Eye (tissue), 1 donor: ENCODE measurements at regions not wholly inside any gene's neighbourhood (a gene's known extent, or its start where the extent isn't known, plus 50 kb on each side); places are given as distances from the start of the nearest gene placed in this dataset.

Experiments used
- DNase-seq: peaks from one replicate; pipeline ENCODE4 v3.0.0-alpha.2; 2015

DNA sequence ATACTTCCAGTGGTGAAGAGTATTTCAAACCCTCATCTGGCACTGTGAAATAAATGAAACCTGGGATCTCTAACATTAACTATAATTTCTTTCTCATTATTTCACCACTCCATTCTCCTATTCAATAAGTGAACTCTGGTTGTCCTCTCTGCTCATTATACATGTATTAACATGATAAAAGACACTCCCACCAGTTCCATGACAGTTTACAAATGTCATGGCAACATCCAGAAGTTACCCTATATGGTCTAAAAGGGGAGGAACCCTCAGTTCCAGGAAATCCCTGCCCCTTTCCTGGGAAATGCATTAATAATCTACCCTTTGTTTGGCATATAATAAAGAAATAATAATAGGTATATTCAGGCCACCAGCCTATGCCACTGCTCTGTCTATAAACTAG, 62.7 kb upstream of the BRINP3 start:
- no peak for DNase-seq

DNA sequence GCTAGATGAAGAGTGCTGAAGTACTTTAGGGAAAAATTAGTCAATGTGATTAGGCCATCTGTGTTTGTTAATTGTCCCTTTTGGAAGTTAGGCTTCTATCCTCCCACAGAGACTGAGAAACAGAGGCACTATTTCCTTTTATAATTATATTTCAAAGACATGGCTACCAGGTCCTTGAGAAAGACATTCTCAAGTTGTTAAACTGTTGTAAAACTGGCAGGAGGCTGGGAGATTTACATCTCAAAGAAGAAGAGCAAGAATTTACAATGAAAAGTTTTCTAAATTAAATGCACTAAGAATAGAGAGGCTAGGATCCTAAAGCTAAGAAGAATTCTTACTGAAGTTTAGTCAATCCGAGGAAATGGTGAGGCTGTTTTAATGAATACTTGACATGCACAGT, 74.0 kb upstream of the BRINP3 start:
- DNase-seq, result no peak

DNA sequence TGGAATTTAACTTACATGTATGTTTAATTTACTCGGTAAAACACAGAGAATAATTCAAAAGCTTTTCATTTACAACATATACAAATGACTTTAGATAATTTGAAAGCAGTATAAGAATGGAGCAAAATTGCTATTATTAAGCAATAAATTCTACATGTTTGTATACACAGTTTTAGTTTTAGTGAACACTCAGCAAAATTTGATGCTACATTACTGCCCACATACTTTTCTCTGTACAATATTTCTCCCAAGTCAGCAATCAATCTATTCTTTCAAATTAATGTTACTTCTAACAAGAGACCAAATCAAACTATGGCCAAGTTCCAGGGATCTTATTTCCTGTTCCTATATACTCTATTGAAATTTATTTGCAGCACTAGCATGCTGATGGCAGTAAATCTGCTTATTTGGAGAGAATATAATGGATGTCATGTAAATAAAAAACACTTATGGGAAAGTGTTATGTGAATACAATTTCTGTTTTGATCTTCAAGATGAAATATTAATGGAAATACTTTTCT, 82.6 kb upstream of the BRINP3 start:
- no peak for DNase-seq

DNA sequence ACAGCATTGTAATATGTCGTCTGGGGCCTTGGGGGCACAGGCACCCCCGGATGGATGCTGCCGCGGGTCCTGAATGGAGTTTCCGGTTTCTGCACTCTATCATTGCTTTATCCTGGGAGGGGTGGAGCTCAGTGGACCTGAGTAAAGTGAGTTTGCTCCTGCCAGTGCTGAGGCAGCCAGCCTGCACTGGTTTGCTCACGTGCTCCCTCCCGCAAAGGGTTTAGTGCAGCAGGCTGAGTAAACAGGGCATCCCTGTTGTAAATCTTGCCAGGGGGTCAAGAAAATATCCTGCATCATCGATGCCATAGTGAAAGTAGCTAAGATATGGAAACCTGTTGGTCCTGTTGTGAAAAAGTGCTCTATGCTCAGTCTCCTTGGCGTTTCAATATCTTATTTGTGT, 85.6 kb upstream of the BRINP3 start:
- DNase-seq, result no peak

DNA sequence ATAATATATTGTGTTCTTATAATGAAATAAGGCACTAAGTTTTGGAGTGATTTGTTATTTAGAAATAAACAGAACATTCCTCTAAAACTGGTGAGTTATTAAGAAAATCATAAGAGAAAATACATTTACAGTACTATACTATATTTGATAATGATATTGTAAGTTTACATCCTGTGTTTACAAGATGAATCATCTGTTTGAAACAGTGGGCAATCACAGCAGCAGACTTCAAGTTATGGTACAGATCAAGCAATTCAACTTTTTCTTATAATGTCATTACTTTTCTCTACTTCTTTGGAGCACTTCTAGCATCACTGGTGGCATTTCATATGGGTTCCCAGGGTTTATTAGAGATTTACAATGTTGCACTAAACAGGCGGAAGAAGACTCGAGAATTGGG, 86.5 kb upstream of the BRINP3 start:
- no peak for DNase-seq

DNA sequence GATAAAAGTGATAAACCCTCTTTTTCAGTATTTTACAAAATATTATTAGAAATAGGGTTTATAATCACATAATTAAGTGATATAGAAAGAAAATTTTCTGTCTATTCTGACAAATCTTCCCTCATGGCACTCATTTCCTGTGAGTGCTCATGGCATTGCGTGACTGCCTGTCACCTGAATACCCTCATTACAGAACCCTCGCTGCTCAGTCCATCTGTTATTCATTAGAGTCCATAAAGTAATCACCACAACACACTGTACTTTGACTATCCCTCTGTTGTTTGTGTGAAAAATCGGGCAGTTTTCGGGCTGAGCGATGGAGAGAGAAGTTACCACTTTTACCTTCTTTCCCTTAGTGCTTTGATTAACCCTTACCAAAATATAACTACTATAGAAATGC, 100.4 kb upstream of the BRINP3 start:
- no peak for DNase-seq

DNA sequence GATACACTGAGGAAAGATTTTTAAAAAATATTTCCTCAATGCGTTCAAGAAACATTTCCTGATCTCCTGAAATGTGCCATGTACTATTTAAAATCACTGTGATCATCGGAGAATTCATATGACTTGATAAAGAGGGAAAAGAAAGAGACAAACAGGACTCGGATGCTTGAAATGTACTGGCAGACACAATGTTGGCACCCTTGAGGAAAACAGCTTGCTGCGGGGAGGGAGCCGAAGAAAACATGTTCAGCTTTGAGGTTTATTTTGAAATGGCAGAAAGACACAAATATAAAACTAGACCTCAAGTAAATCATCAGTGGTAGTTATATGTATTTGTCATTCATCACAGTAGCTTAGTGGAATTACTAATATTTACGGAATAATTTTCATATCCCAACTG, 100.9 kb upstream of the BRINP3 start:
- DNase-seq, result no peak

DNA sequence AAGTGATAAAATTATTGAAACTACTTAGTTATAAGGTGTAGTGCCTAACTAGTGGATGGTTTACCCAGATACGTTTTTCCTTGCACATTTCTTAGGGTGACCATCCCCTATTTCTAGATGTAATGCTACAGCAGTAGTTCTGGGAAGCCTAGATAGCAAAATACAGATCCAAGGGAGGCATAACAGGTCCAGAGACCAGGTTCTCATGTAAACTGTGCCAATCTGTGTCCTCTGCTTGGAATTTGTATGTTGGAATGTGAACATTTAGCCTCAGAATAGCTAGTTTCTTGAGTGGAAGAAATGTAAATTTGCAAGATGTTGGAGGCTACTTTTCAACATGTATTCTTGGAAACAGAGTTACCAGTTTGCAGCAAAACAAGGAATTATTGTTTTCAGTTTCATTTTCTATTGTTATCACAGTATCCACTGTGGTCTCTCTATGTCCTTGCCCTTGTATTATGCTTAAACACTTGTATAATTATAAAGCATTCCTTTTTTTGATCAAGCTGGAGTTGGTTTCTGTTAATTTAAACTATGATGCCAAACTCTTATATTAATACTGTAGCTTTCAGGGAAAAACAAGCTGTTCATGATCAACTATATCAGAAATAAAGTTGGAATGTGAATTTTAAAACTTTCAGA, 102.0 kb upstream of the BRINP3 start:
- DNase-seq, result no peak

DNA sequence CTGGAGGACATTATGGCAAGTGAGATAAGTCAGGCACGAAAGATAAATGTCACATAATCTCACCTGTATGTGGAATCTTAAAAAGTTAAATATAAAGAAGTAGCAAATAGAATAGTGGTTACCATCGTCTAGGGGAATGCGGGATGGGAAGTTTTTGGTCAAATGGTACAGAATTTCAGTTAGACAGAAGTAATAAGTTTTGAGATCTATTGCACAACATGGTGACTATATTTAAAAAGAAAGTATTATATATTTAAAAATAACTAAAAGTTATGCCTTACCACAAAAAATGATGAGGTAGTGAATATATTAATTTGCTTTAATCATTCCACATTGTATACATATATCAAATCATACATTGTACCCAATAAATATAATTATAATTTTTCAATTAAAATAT, 106.2 kb upstream of the BRINP3 start:
- no peak for DNase-seq

DNA sequence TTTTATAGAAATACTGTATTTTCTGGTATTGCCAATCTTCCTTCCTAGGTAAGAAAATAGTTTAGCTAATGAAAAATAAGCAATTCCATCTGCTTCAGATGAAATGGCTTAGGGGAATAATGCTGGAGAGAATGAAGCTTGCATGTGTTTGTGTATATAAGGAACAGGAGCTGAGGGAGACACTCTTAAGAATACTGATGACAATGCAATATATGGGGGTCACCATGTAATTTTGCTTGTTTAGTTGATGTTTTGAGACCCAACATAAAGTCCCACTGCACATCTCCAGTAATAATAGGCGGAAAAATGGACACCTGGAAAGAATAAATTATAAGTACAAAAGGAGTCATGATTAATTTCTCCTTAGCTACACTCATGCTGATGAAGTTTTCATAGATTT, 110.8 kb upstream of the BRINP3 start:
- no peak for DNase-seq

DNA sequence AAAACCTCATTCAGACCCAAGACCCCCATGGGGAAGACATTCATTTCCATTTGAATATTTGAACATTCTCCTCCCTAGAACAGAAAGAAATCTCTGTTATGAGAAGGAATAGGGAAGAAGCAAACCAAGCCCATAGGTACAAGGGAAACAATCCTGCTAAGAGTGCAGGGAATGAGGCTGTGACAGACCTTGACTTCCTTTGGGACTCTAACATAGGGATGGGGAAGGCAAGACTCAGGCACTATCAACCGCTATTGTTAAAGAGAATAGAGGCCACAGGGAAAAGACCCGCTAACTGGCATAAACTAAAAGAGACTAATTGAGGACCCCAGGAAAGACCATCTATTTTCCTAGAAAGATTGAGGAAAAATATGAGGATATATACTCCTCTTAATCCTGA, 117.8 kb upstream of the BRINP3 start:
- DNase-seq, result no peak

DNA sequence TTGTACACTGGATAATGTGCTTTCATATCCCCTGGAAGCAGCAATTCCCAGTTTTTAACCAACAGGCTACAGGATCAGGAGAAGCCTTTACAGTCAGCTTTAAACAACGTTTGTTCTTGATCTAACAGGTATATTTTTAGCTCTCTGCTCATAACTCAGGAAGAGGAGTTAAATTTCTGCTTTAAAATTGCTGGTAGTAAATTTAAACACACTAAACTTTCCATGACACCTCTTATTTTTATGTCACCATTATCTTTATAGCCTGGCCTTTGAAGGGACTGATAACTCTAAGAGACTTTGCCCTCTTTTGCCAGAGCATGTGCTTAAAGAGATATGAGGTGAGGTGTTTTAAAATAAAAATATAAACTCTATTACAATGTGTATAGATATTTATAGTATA, 119.6 kb upstream of the BRINP3 start:
- DNase-seq, result no peak

DNA sequence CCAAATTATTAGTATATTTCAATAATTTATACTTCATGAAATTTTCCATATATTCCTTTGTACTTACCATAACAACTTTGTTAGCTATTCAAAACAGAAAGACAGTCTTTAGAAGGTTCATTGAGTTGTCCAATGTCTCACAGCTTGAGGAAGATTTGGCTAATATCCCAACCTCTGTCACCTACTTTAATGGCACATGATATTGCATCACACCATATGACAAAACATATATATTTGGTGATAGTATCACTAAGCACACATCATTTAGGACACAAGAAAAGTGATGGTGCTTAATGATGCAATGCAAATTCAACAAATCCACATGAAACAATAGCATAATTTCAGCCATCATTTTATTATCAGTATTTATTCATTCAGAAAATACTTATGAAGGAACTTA, 122.0 kb upstream of the BRINP3 start:
- DNase-seq, result no peak

DNA sequence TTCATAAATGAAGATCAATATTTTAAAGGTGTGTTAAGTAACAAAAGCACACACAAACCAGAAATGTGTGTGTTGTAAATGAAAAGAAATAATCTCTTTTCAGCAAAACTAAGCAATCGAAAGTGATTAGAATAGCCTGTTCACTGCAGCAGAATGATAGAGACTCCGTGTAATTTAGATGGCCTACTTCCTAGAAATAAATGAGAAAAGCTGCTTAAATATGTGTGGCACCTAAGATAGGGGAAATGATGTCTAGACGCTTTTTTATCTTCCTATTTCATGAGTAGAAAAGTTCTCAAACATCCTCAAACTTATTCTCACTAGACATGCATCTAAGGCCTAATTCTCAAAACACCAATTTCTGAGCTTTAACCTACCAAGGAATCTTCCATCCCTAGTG, 124.7 kb upstream of the BRINP3 start:
- DNase-seq, result no peak

DNA sequence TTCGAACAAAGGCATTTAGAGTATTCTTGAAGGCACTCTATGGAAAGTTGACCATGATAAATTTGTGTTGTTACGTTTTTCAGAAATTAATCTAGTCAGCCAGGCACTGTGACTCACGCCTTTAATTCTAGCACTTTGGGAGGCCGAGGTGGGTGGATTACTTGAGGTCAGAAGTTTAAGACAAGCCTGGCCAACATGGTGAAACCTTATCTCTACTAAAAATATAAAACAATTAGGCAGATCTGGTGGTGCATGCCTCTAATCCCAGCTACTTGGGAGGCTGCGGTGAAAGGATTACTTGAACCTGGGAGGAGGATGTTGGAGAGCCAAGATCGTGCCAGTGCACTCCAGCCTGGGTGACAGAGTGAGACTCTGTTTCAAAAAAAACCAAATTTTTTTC, 130.6 kb upstream of the BRINP3 start:
- DNase-seq, result no peak

DNA sequence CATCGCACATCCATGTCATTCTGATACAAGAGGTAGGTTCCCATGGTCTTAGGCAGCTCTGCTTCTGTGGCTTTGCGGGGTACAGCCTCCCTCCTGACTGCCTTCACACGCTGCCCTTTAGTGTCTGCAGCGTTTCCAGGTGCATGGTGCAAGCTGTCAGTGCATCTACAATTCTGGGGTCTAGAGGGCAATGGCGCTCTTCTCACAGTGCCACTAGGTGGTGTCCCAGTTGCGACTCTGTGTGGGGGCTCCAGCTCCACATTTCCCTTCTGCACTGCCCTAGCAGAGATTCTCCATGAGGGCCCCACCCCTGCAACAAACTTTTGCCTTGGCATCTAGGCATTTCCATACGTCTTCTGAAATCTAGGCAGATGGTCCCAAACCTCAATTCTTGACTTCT, 138.2 kb upstream of the BRINP3 start:
- no peak for DNase-seq

DNA sequence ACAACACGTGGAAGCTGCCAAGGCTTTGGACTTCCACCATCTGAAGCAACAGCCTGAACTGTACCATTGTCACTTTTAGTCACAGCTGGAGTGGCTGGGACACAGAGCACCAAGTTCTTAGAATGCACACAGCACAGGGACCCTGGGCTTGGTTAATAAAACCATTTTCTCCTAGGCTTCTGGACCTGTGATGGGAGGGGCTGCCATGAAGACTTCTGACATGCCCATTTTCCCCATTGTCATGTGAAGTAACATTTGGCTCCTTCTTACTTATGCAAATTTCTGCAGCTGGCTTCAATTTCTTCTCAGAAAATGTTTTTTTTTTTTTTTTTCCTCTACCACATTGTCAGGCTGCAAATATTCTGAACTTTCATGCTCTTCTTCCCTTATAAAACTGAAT, 138.6 kb upstream of the BRINP3 start:
- DNase-seq, result no peak

DNA sequence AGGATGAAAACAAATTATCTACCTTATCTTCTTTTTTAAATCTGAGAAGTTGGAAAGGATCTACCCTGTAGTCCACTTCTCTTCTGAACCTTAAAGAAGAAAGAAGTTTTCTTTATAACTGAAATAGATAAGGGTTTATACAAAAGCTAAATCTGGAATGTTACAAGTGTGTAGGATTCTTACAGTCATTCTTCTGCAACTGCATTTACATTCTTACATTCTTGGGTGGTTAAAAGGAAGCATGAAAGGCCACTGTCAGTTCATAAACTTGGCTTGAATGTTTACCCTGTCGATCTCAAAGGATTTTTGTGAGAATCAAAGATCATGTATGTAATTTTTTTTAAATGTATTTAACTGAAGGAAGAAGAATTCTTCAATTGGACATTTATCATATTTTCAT, 142.1 kb upstream of the BRINP3 start:
- DNase-seq, result no peak

DNA sequence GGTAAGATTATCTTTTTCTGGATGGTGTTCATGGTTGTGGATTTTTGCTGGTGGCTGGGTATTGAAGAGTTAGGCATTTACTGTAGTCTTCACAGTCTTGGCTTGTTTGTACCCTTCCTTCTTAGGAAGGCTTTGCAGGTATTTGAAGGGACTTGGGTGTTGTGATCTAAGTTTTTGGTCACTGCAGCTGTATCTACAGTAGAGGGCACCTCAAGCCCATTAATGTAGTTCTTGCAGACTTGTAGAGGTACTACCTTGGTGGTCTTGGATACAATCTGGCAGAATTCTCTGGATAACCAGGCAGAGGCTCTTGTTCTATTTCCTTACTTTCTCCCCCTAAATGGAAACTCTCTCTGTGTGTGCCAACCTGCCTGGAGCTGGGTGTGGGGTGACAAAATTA, 155.8 kb upstream of the BRINP3 start:
- no peak for DNase-seq

DNA sequence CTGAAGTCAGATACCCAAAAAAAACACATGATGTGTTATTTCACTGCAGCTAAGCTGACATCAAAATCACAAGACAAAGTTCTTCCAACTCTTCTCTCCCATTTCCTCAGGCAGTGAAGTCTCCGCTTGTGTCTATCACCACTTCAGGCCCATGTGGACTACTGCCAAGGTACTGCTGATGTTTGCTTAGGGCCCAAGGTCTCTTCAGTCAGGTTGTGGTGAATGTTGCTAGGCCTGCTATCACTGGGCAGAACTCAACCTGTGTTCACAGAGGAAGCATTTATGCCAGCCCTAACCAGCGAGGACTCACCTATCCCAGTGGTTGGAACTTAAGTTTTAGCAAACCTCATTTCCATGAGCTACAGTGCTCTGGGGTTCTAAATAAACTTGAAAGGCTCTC, 156.5 kb upstream of the BRINP3 start:
- DNase-seq, result no peak

DNA sequence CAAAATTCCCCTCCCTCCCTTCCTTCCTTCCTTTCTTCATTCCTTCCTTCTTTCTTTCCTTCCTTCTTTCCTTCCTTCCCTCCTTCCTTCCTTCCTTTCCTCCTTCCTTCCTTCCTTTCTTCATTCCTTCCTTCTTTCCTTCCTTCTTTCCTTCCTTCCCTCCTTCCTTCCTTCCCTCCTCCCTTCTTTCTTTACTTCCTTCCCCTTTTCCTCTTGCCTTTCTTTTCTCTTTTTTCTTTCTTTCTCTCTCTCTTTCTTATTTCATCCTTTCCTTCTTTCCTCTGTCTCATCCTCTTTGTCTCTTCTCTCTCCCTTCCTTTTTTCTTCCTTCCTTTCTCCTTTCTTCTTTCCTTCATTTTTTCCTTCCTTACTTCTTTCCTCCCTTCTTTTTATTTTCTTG, 171.9 kb upstream of the BRINP3 start:
- DNase-seq, result no peak

DNA sequence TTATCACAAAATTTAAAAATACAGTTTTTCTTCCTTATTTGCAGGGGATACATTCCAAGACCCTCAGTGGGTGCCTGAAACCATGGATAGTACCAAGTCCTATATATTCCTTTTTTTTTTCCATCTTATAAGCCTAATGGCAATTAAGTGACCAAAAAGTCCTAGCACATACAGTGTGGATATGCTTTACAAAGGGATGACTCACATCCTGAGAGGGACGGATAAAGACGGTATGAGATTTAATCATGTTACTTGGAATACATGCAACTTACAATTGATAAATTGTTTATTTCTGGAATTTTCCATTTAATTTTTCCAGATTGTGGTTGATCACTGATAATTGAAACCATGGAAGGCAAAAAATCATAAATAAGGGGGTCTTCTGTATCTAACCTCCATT, 181.2 kb upstream of the BRINP3 start:
- no peak for DNase-seq

DNA sequence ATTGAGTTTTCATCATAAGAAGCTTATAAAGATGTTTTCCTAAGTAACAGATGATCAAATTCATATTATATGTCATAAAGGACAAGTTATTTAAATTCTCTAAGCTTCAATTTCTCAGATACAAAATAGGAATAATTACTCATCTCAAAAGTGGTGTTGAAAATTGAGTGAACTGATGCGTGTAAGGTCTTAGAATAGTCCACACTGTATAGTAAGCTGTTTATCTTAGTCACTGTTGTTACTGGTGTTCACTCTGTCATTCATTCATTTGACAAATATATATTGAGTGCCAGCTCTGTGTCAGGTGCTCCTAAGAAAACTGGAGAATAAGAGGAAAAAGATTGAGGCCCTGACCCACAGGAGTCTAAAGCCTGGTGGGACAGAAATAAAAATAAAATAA, 186.3 kb upstream of the BRINP3 start:
- DNase-seq, result no peak

DNA sequence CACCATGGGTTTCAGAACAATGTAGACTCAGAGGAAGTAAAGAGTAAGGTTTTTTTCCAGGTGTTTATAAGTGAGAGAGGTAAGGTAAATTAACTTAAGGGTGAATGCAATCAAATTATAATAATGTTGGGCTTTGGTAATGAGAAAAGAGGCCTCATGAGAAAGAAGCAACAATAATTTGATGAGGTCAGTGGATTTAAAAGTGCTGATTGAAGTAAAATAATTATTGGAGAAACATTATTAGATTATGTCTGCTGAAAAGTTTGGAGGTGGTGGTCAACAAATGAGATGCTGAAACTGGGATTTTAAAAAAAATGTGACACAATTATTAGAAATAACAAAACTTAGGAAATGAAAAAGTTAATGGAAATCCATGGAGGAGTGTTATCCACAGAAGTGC, 187.4 kb upstream of the BRINP3 start:
- no peak for DNase-seq

DNA sequence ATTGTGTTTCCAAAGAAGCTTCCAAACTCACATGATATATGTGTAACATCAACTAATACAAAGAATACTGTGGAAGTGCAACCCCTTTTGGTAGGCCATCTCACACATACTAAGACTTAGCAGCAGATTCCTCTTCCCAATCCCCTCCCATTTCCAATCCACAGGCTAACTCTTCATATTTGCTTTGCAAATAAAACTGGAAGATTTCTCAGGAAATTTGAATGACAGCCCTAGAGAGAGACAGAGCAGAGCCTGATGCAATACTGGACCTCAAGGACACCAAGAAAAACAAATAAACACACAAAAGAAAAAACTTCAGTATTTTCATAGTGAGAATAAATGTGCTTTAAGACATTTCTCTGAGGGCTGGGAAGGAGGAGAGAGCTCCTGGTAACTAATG, 190.2 kb upstream of the BRINP3 start:
- DNase-seq, result no peak

DNA sequence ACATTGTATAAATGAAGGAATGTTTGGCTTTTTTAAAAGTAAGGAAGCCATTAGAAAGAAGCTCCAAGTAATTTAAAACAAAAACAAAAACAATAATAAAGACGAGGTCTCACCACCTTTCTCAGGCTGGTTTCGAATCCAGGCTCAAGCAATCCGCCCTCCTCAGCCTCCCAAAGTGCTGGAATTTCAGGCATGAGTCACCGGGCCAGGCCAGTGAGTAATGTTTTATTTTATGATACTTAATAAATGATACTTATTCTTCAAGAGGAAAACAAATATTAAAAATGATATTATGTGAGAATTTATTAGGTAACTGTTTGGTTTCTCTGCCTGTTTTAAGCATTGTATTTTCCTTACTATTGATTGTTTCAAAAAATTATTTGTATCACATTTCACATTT, 201.4 kb upstream of the BRINP3 start:
- DNase-seq, result no peak
